ENCODE measurements at regions not wholly inside any gene's neighbourhood (a gene's known extent, or its start where the extent isn't known, plus 50 kb on each side); places are given as distances from the start of the nearest gene placed in this dataset.
"Not testable (repeated sequence)": the region's sequence is repeated elsewhere in the genome, so short reads cannot be mapped to it uniquely, and the experiment has no call there.

DNA sequence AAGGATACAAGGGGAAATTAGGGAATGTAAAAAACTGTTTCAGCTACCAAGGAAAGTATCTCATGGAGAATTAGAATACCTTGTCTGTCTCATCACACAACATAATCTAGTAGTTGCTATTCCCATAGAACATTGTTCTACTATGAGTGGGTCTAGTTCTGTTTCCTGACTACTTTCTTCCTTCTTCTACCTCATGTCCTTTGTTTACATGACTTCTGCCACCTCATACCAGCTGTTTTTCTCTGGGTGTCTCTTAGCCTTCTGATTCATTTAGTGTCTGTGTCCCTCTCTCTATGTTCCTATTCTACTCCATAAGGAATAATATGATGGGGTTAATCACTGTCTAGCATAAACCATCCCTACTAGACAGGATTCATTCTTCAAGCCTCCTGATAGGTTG is 887.3 kb downstream of the DIAPH3 start:
- DNase-seq (ENCODE audit: low spot score) (no peak), ATAC-seq (ENCODE audit: low FRiP score) (no peak)
- TF ChIP-seq, protein P1, sequence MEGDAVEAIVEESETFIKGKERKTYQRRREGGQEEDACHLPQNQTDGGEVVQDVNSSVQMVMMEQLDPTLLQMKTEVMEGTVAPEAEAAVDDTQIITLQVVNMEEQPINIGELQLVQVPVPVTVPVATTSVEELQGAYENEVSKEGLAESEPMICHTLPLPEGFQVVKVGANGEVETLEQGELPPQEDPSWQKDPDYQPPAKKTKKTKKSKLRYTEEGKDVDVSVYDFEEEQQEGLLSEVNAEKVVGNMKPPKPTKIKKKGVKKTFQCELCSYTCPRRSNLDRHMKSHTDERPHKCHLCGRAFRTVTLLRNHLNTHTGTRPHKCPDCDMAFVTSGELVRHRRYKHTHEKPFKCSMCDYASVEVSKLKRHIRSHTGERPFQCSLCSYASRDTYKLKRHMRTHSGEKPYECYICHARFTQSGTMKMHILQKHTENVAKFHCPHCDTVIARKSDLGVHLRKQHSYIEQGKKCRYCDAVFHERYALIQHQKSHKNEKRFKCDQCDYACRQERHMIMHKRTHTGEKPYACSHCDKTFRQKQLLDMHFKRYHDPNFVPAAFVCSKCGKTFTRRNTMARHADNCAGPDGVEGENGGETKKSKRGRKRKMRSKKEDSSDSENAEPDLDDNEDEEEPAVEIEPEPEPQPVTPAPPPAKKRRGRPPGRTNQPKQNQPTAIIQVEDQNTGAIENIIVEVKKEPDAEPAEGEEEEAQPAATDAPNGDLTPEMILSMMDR (IDR thresholded peaks at IDR 0.05): no peak

DNA sequence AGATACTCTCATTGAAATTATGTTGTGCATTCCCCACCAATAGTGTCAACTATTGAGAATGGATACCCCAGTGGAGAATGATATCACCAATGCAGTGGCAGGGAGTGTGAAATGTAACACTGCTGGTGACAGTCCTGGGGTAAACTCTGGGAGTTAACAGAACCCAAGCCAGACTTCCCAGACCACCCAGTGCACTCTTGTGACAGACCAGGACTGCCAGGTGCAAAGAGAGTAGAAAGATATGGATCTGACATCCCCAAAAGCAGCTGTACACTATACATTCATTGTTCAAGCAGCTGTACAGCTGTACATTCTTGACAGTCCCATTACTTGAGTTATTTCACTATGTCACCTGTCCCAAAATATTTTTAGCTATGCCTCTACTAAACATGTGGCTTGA is 886.6 kb downstream of the DIAPH3 start:
- ATAC-seq (ENCODE audit: low FRiP score): no peak
- no peak for DNase-seq (ENCODE audit: low spot score)
- TF ChIP-seq, protein P1 (IDR thresholded peaks at IDR 0.05): no peak

DNA sequence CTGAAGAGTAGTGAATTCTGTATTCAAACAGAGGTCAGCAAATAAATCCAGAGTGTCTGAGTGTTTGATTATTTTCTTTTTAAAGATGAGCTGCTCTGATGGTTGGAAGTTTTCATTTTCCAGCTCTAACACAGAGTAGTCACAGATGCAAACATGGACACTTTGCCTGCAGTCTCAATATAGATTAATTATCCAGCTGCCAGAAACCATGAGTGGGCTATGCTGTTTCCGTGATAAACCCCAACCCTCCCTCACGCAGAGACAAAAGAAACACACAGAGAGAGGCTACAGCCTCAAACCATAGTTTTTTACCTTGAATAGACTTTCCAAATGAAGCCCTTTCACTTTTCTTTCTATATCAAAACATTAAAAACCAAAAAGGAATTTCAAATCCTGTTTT is 884.7 kb downstream of the DIAPH3 start:
- DNase-seq (ENCODE audit: low spot score) (no peak), ATAC-seq (ENCODE audit: low FRiP score) (no peak)
- TF ChIP-seq, protein P1 (IDR thresholded peaks at IDR 0.05): no peak

DNA sequence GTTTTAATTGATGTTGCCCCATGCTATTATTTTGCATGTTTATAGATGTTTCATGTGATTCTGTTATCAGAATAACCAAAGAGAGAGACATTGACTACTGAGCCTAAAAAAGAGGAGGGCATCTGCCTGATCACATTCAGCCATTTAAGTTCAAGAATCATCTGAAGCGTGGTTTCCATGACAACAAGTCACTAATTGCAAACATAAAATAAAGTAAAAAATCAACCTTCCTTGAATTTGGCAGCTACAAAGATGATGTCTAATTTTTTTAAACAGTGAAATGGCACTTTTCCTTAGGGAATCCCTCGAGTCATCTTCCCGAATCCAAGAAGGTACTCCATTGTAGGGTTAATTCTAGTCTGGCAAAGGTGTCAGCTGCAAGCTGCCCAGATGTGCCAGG is 884.2 kb downstream of the DIAPH3 start:
- ATAC-seq (ENCODE audit: low FRiP score): no peak
- TF ChIP-seq, protein P1 (IDR thresholded peaks at IDR 0.05): no peak
- no peak for DNase-seq (ENCODE audit: low spot score)

DNA sequence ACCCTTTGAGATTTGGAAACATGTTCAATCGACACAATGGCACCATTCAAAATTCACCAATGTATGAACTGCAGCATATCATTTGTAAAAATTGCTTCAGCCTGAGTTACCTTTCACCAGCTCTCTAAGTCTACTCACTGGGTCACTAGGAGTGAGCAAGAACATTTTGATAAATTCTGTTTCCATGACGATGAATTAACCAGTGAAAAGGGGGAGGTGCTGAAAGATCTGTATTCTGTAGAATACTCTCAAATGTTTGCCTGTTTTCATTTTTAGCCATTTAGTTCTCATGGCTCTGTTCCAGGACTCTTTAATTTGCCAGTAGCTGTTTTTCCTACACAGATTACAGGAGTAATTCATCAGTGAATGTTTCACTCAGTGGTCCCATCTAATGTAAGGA is 883.4 kb downstream of the DIAPH3 start:
- ATAC-seq (ENCODE audit: low FRiP score): no peak
- TF ChIP-seq, protein P1 (IDR thresholded peaks at IDR 0.05): no peak
- DNase-seq (ENCODE audit: low spot score): no peak

DNA sequence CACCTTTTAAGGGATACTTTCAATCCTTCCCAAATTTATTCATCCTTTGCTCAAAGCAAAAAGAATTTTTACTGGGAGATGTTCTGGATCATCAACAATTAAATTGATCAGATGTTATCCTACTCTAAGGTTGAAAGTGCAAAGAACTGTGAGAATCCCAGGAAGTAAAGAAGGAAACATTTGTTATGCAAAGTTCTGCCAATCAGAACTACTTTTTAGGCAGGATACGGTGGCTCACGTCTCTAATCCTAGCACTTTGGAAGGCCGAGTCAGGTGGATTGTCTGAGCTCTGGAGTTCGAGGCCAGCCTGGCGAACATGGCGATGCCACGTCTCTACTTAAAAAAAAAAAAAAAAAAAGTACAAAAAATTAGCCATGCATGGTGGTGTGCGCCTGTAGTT is 882.3 kb downstream of the DIAPH3 start:
- no peak for ATAC-seq (ENCODE audit: low FRiP score)
- no peak for DNase-seq (ENCODE audit: low spot score)
- TF ChIP-seq, protein P1 (IDR thresholded peaks at IDR 0.05): no peak

DNA sequence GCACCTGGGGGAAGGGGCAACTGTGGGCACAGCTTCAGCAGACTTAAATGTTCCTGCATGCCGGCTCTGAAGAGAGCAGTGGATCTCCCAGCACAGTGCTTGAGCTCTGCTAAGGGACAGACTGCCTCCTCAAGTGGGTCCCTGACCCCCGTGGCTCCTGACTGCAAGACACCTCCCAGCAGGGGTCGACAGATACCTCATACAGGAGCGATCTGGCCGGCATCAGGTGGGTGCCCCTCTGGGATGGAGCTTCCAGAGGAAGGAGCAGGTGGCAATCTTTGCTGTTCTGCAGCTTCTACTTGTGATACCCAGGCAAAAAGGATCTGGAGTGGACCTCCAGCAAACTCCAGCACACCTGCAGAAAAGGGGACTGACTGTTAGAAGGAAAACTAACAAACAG is 871.5 kb downstream of the DIAPH3 start:
- ATAC-seq (ENCODE audit: low FRiP score); DNase-seq (ENCODE audit: low spot score): not testable (repeated sequence)

DNA sequence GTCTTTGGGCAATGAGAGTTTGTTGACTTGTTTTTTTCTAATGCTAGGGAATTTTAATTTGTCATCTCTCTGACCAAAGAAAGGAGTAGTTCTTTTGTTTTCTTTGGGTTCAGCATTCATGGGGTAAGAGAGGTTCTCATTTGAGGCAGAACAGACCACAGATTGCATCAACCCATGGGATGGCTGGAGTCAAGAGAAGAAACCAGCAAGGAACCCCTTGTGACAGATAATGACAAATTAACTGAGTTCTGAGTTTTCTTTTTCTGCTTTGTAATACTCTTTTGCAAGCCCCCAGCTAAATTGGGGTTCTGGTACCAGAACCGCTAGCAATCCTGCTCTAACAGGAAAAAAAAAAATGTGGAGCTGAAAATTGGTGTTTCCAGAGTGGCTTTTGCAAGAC is 864.1 kb downstream of the DIAPH3 start:
- ATAC-seq (ENCODE audit: low FRiP score) (no peak), DNase-seq (ENCODE audit: low spot score) (no peak)
- TF ChIP-seq, protein P1 (IDR thresholded peaks at IDR 0.05): no peak
